ENCODE measurements at regions not wholly inside any gene's neighbourhood (a gene's known extent, or its start where the extent isn't known, plus 50 kb on each side); places are given as distances from the start of the nearest gene placed in this dataset.

DNA sequence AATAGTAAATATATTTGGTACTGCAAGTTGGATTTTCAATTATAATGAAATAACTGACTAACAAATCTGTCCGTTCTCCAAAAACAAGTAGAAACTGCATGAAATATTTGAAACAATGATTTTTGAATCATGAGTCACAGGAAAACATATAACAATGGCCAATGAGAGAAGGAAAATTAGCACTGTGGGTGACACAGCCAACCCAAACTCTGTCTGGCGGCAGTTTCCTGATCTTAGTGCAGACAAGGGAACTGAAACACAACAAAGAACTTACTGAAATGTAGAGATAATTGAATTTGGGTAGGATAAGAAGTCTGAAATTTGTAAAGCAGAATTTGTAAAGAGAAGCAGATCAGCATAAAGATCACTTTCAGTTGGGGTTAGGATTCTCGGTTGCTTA lies 2743.3 kb upstream of the PCDH20 start:
- TF ChIP-seq, protein P1, sequence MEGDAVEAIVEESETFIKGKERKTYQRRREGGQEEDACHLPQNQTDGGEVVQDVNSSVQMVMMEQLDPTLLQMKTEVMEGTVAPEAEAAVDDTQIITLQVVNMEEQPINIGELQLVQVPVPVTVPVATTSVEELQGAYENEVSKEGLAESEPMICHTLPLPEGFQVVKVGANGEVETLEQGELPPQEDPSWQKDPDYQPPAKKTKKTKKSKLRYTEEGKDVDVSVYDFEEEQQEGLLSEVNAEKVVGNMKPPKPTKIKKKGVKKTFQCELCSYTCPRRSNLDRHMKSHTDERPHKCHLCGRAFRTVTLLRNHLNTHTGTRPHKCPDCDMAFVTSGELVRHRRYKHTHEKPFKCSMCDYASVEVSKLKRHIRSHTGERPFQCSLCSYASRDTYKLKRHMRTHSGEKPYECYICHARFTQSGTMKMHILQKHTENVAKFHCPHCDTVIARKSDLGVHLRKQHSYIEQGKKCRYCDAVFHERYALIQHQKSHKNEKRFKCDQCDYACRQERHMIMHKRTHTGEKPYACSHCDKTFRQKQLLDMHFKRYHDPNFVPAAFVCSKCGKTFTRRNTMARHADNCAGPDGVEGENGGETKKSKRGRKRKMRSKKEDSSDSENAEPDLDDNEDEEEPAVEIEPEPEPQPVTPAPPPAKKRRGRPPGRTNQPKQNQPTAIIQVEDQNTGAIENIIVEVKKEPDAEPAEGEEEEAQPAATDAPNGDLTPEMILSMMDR (IDR thresholded peaks at IDR 0.05; ENCODE audit: low read depth, low read length) = no peak
- CTCF ChIA-PET = no interaction called here
- no peak for DNase-seq (ENCODE audit: low read depth, low spot score)
- POLR2A ChIA-PET = no interaction called here
- Histone ChIP-seq H3K9me3 (ENCODE audit: control insufficient read depth, insufficient read depth, low read length) (no peaks in the 10 kb centered on the region), H3K4me3 (ENCODE audit: low read depth, low read length) (no peak overlapping the region), H3K27ac (ENCODE audit: low read depth, low read length) (no peak overlapping the region), H3K27me3 (ENCODE audit: control insufficient read depth, insufficient read depth, low read length) (no peaks in the 10 kb centered on the region)

DNA sequence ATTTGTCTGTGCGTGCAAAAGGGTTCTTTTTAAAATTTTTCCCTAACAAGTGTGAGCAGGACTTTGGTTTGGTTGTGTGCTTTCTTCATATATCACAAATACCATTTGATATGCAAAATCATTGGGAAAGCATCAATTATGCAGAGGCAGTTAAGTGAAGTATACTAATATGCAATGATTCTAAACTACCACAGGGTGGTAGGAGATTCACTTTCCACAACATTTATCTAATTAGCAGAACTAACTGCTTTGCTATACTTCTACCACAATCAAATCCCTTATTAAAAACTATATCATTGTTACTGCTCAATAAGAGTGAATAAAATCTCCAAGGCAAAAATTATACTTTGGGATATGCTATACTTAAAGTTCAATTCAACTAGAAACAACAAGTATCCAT lies 2738.9 kb upstream of the PCDH20 start:
- Histone ChIP-seq H3K4me3 (ENCODE audit: low read depth, low read length) (no peak overlapping the region), H3K27me3 (ENCODE audit: control insufficient read depth, insufficient read depth, low read length) (no peaks in the 10 kb centered on the region), H3K9me3 (ENCODE audit: control insufficient read depth, insufficient read depth, low read length) (no peaks in the 10 kb centered on the region), H3K27ac (ENCODE audit: low read depth, low read length) (no peak overlapping the region)
- TF ChIP-seq, protein P1 (IDR thresholded peaks at IDR 0.05; ENCODE audit: low read depth, low read length) = peak; percentile 53
- ChIA-PET CTCF (no interaction called here), POLR2A (no interaction called here)
- DNase-seq (ENCODE audit: low read depth, low spot score) = no peak

DNA sequence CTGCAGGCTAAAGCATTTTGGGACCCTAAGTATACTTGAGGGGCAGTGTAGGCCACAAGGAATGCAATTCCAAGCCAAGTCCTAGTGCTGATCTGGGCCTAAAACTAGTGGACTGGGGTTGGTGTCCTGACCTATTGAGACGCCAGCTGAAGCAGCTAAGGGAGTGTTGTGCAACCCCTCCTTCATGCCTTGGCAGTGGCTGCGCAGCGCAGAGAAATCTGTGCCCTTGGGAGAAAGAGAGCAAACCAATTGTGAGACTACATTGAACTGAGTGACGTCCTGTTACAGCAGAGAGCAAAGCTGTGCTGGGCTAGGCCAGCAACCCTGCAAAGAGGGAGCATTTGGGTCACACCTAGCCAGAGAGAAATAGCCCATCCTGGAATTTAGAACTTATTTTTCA lies 2715.0 kb upstream of the PCDH20 start:
- no peaks in the 10 kb centered on the region for H3K9me3 ChIP-seq (ENCODE audit: control insufficient read depth, insufficient read depth, low read length)
- TF ChIP-seq, protein P1 (IDR thresholded peaks at IDR 0.05; ENCODE audit: low read depth, low read length) = no peak
- ChIA-PET POLR2A (no interaction called here), CTCF (no interaction called here)
- H3K27me3 ChIP-seq (ENCODE audit: control insufficient read depth, insufficient read depth, low read length) = no peaks in the 10 kb centered on the region
- H3K4me3 ChIP-seq (ENCODE audit: low read depth, low read length) = no peak overlapping the region
- no peak overlapping the region for H3K27ac ChIP-seq (ENCODE audit: low read depth, low read length)
- no peak for DNase-seq (ENCODE audit: low read depth, low spot score)

DNA sequence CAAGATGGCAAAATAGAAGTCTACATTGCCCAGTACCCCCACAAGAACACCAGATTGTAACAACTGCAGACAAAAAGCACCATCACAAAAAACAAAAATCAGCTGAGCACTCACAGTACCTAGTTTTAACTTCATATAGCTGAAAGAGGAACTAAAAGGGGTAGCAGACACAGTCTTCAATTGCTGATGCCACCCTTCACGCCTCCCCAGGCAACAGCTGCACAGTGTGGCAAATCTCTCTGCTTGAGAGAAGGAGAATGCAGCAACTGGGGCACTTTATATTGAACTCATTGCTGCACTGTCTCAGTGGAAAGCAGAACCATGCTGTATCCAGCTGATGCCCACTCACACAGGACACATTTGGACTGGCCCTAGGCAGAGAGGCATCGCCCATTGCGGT lies 2714.5 kb upstream of the PCDH20 start:
- TF ChIP-seq, protein P1 (IDR thresholded peaks at IDR 0.05; ENCODE audit: low read depth, low read length) = no peak
- no peak overlapping the region for H3K4me3 ChIP-seq (ENCODE audit: low read depth, low read length)
- H3K9me3 ChIP-seq (ENCODE audit: control insufficient read depth, insufficient read depth, low read length) = no peaks in the 10 kb centered on the region
- H3K27ac ChIP-seq (ENCODE audit: low read depth, low read length) = no peak overlapping the region
- no peak for DNase-seq (ENCODE audit: low read depth, low spot score)
- no peaks in the 10 kb centered on the region for H3K27me3 ChIP-seq (ENCODE audit: control insufficient read depth, insufficient read depth, low read length)
- CTCF ChIA-PET = no interaction called here
- POLR2A ChIA-PET = no interaction called here

DNA sequence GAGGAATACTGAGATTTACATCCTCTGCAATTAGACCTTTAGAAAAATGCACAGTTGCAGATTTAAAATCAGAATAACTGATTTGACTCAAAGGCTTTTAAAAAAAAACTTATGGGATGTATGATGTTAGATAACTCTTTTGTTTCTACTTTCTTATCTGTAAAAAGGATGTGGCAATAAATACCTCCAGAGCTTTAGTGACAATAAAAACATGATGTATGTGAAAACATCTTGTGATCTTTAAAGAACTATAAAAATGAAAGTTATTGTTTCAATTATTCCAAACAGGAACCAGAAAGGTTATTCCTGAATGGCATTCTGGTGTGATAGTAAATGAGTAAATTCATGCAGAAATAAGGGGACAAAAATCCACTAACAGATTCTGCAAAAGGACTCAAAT lies 2712.2 kb upstream of the PCDH20 start:
- Histone ChIP-seq H3K4me3 (ENCODE audit: low read depth, low read length) (no peak overlapping the region), H3K27ac (ENCODE audit: low read depth, low read length) (no peak overlapping the region), H3K27me3 (ENCODE audit: control insufficient read depth, insufficient read depth, low read length) (no peaks in the 10 kb centered on the region), H3K9me3 (ENCODE audit: control insufficient read depth, insufficient read depth, low read length) (no peaks in the 10 kb centered on the region)
- TF ChIP-seq, protein P1 (IDR thresholded peaks at IDR 0.05; ENCODE audit: low read depth, low read length) = no peak
- ChIA-PET CTCF (no interaction called here), POLR2A (no interaction called here)
- no peak for DNase-seq (ENCODE audit: low read depth, low spot score)

All from AG04450 (cell line).